Astrocyte of the cerebellum (primary cell): ENCODE measurements at regions not wholly inside any gene's neighbourhood (a gene's known extent, or its start where the extent isn't known, plus 50 kb on each side); places are given as distances from the start of the nearest gene placed in this dataset.

Experiments
- DNase-seq: peaks from one replicate; pipeline ENCODE4 v3.0.0-alpha.2; 2011; ENCODE audit warnings: low read depth
- H3K4me3 ChIP-seq: 2 replicates; pipeline ENCODE4 v1.5.1; 2011; ENCODE audit warnings: mild to moderate bottlenecking, low read depth, low read length, moderate library complexity
- CTCF ChIP-seq: IDR thresholded peaks from 2 replicates; pipeline ENCODE4 v1.5.1; 2012; ENCODE audit warnings: low read length, low read depth, moderate library complexity, mild to moderate bottlenecking; ENCODE audit errors: missing control alignments
- in situ Hi-C: cut with HindIII; loops from 2 replicates; pipeline ENCODE4 v1.10.0; 2017; ENCODE audit warnings: low sequenced_read_pairs

GRCh38 chr2:33836628-33837027 is 237.5 kb upstream of the FAM98A start:
- DNase-seq: no peak
- in situ Hi-C loops: no loop called here
- no peak for TF ChIP-seq CTCF
- H3K4me3 ChIP-seq: no peak overlapping the region

DNA sequence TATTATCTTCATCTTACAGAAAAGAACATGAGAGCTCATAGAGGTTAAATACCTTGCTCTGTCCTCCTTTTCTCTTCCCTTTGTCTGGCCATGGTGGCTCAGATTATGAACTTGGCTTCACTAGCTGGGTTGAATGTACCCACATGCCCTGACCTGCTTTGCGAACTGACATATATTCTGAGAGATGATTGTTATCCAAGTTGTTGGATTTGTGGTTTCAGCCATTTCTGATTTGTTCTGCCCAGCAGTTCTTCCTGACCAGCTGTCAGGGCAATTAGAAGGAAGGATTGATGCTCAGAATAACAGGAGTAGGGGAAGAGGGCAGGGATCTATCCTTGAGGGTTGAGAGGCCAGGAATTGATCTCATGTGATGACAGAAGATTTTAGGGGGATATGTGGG is 236.8 kb upstream of the FAM98A start:
- H3K4me3 ChIP-seq: no peak overlapping the region
- in situ Hi-C loops: no loop called here
- no peak for DNase-seq
- TF ChIP-seq CTCF: no peak

- in situ Hi-C loops: no loop called here
- no peak for DNase-seq
- no peak for TF ChIP-seq CTCF
- H3K4me3 ChIP-seq: no peak overlapping the region
Observed at GRCh38 chr2:33822964-33823363, 223.9 kb upstream of the FAM98A start.

- H3K4me3 ChIP-seq: no peak overlapping the region
- in situ Hi-C loops: no loop called here
- TF ChIP-seq CTCF: no peak
- DNase-seq: no peak
Observed at GRCh38 chr2:33812707-33813106, 213.6 kb upstream of the FAM98A start.

DNA sequence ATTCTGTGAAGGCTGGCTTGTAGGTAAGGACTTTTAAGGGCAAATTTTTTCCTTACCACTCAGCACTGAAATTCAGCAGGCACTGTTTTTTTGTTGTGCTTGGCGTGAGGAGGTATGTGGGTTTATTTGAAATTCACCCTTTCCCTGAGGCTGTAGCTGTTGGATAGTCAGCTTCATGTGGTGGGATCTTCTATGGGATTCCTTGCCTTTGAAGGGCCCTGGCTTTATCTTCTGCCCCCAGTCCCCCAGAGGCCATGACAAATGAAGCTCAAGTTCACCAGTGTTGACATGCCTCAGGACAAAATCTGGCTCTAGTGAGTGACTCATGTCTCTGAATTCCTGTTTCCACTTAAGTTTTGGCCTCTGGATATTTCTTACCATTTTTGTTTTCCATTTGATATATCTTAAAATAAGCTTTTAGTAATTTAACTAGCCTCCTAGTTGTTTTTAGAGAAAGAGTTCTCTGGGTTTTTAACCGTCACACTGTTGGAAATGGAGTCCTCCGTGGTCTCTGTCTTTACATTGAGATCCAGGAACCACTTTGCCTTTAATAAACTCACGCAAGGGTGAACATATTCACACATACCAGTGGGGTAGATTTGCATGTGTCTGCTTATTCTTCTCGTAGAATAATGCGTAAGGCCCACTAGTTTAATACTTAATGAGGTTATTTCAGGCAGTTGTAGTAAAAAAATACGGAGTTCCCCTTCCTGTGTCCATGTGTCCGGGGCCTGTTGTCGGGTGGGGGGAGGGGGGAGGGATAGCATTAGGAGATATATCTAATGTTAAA is 211.1 kb upstream of the FAM98A start:
- peak; percentile 31 for DNase-seq
- in situ Hi-C loops: no loop called here
- TF ChIP-seq CTCF: no peak
- H3K4me3 ChIP-seq: no peak overlapping the region

DNA sequence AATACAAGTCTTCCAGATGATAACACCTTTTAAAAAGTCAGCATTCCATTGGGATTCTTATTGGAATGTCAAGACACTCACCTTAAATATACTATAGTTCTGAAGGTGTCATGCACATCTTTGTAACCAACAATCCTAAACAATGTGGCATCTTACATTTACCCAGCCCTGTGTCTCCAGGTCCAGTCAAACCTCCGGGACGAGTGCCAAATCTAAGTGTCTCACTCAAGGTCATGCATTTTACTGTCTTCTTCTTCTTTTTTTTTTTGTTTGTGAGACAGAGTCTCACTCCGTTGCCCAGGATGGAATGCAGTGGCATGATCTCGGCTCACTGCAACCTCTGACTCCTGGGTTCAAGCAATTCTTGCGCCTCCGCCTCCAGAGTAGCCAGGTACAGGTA is 206.9 kb upstream of the FAM98A start:
- no peak for DNase-seq
- TF ChIP-seq CTCF: no peak
- no peak overlapping the region for H3K4me3 ChIP-seq
- in situ Hi-C loops: no loop called here
